H1 (cell line): ENCODE measurements at regions not wholly inside any gene's neighbourhood (a gene's known extent, or its start where the extent isn't known, plus 50 kb on each side); places are given as distances from the start of the nearest gene placed in this dataset.

Source experiments
- EP300 ChIP-seq, 2 experiments: IDR thresholded peaks; 1 replicate in 1 of 2; 2 replicates in 1 of 2; pipeline ENCODE4 v1.6.1; 2011 to 2012; ENCODE audit warnings: low read depth in 2 of 2, low read length in 2 of 2, mild to moderate bottlenecking in 2 of 2, borderline replicate concordance in 1 of 2, inconsistent platforms in 1 of 2, moderate library complexity in 1 of 2
- EZH2 ChIP-seq: fragments of 200-600 bp; sonication (generic); IDR thresholded peaks from 2 replicates; pipeline ENCODE4 v1.7.1; 2012; ENCODE audit warnings: low read depth, mild to moderate bottlenecking, moderate library complexity, low read length, inconsistent platforms; ENCODE audit not compliant: severe bottlenecking
- KDM1A ChIP-seq: fragments of 200-600, 300-600 bp; sonication (generic); IDR thresholded peaks from 2 replicates; pipeline ENCODE4 v1.7.1; 2016; ENCODE audit warnings: mild to moderate bottlenecking, low read length, borderline replicate concordance
- POLR2A ChIP-seq, 2 experiments: IDR thresholded peaks; 1 replicate in 1 of 2; 2 replicates in 1 of 2; pipeline ENCODE4 v1.6.1; 2011; ENCODE audit warnings: low read depth in 2 of 2, low read length in 2 of 2, mild to moderate bottlenecking in 2 of 2; ENCODE audit errors: control extremely low read depth in 1 of 2
- RAD21 ChIP-seq, 2 experiments: IDR thresholded peaks in 1 of 2; conservative IDR thresholded peaks in 1 of 2; 2 replicates each; pipeline ENCODE4 v1.6.1; 2011; ENCODE audit warnings: low read depth in 2 of 2, low read length in 2 of 2, improper control_type of control experiment in 1 of 2, inconsistent platforms in 1 of 2, mild to moderate bottlenecking in 1 of 2, moderate library complexity in 1 of 2
- RNF2 ChIP-seq: fragments of 200-900, 300-1000 bp; sonication (generic); IDR thresholded peaks from 2 replicates; pipeline ENCODE4 v1.7.1; 2016; ENCODE audit warnings: borderline replicate concordance, low read depth, mild to moderate bottlenecking, antibody characterized with exemption, low read length; ENCODE audit not compliant: poor library complexity, severe bottlenecking; ENCODE audit errors: missing control alignments
- SIX5 ChIP-seq: IDR thresholded peaks from 2 replicates; pipeline ENCODE4 v1.6.1; 2011; ENCODE audit warnings: mild to moderate bottlenecking, low read depth, low read length
- TAF7 ChIP-seq: optimal IDR thresholded peaks from 2 replicates; pipeline ENCODE3; 2011; ENCODE audit warnings: low read depth, mild to moderate bottlenecking, inconsistent platforms, low read length, moderate library complexity, borderline replicate concordance
- TF ChIP-seq, protein P1 (sequence below), 3 experiments: IDR thresholded peaks; 1 replicate in 2 of 3; 2 replicates in 1 of 3; pipeline versions ENCODE4 v1.5.1 to v1.6.1; 2011; ENCODE audit warnings: low read length in 3 of 3, mild to moderate bottlenecking in 3 of 3, inconsistent platforms in 2 of 3, low read depth in 1 of 3, moderate library complexity in 1 of 3; ENCODE audit not compliant: insufficient read depth in 1 of 3; ENCODE audit errors: control extremely low read depth in 1 of 3
- TF ChIP-seq, protein P2 (sequence below): IDR thresholded peaks from 2 replicates; pipeline ENCODE4 v1.6.1; 2011; ENCODE audit warnings: low read length, improper control_type of control experiment

DNA sequence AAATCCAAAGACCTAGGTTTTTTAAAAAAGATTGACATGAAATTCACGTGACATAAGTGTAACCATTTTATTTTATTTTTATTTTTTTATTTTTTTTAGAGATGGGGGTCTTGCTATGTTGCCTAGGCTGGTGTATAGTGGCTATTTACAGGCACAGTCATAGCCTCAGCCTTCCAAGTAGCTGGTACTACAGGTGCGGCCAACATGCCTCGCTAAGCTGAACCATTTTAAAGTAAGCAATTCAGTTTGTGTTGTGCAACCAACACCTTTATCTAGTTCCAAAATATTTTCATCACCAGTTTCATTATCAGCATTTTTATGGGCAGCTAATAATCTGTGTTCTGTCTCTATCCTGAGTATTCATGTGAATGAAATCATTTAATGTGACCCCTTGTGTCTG, 107.5 kb upstream of the ENPEP start:
- TF ChIP-seq EP300 (IDR thresholded peaks at IDR 0.05; ENCODE audit: borderline replicate concordance in 1 of 2, low read depth in 2 of 2, low read length in 2 of 2) (no peak), SIX5 (no peak), KDM1A (no peak), POLR2A (IDR thresholded peaks at IDR 0.05; ENCODE audit: control extremely low read depth in 1 of 2, low read depth in 2 of 2, low read length in 2 of 2) (no peak), RAD21 (IDR thresholded peaks at IDR 0.05 in 1 of 2, conservative IDR thresholded peaks at IDR 0.05 in 1 of 2; ENCODE audit: low read depth in 2 of 2, low read length in 2 of 2) (no peak), TAF7 (no peak), RNF2 (no peak), EZH2 (no peak)
- TF ChIP-seq, protein P1, sequence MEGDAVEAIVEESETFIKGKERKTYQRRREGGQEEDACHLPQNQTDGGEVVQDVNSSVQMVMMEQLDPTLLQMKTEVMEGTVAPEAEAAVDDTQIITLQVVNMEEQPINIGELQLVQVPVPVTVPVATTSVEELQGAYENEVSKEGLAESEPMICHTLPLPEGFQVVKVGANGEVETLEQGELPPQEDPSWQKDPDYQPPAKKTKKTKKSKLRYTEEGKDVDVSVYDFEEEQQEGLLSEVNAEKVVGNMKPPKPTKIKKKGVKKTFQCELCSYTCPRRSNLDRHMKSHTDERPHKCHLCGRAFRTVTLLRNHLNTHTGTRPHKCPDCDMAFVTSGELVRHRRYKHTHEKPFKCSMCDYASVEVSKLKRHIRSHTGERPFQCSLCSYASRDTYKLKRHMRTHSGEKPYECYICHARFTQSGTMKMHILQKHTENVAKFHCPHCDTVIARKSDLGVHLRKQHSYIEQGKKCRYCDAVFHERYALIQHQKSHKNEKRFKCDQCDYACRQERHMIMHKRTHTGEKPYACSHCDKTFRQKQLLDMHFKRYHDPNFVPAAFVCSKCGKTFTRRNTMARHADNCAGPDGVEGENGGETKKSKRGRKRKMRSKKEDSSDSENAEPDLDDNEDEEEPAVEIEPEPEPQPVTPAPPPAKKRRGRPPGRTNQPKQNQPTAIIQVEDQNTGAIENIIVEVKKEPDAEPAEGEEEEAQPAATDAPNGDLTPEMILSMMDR (IDR thresholded peaks at IDR 0.05; ENCODE audit: control extremely low read depth in 1 of 3, insufficient read depth in 1 of 3, low read depth in 1 of 3, low read length in 3 of 3) = no peak
- TF ChIP-seq, protein P2, sequence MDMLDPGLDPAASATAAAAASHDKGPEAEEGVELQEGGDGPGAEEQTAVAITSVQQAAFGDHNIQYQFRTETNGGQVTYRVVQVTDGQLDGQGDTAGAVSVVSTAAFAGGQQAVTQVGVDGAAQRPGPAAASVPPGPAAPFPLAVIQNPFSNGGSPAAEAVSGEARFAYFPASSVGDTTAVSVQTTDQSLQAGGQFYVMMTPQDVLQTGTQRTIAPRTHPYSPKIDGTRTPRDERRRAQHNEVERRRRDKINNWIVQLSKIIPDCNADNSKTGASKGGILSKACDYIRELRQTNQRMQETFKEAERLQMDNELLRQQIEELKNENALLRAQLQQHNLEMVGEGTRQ = no peak
